ENCODE measurements at regions not wholly inside any gene's neighbourhood (a gene's known extent, or its start where the extent isn't known, plus 50 kb on each side); places are given as distances from the start of the nearest gene placed in this dataset.

DNA sequence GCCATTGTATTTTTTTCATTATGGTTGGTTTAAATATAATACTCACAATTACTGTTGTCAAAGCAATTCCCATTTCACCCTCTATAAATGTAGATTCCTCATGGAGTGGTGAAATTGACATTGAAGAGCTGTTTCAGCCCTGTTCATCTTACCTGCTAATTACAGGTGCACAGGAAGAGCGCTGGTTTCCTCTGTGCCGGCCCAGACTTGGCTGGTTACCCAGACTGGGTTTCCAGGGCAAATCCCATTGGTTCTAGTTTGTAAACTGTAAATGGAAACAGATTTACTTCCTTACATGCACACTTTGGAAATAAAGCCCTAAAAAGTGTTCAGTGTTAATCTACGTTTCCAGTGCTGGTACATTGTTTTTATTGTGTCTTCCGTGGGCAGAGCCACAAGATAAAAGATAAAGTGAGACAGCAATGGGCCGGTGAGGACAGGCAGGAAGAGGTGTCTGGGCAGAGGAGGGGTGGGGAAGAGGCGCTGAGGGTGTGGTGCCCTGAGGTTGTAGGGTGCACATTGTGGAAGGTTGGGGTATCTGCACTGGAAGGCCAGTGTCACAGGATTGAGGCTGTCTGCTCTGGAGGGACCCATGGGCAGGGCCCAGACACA, 71.6 kb upstream of the ZPBP start:
- ChIA-PET POLR2A (no interaction called here), CTCF (ENCODE audit: low intra/inter-chr PET ratio, low total read pairs) (no interaction called here)
- no peak for ATAC-seq
- TF ChIP-seq ZNF691 (CRISPR knock-in tag; IDR thresholded peaks at IDR 0.05; ENCODE audit: borderline replicate concordance, low read depth) (no peak), NFYB (CRISPR knock-in tag; IDR thresholded peaks at IDR 0.05) (no peak), CREM (IDR thresholded peaks at IDR 0.05) (no peak), CREM (CRISPR knock-in tag; IDR thresholded peaks at IDR 0.05) (no peak), SNRNP70 (IDR thresholded peaks at IDR 0.05; ENCODE audit: low read depth, low read length) (no peak), HIC2 (CRISPR knock-in tag; IDR thresholded peaks at IDR 0.05; ENCODE audit: low read depth) (no peak), FOXP1 (IDR thresholded peaks at IDR 0.05) (no peak), FOXP1 (CRISPR knock-in tag; IDR thresholded peaks at IDR 0.05) (no peak), FLYWCH1 (CRISPR knock-in tag; IDR thresholded peaks at IDR 0.05) (no peak), SRSF9 (IDR thresholded peaks at IDR 0.05; ENCODE audit: borderline replicate concordance, insufficient read depth, low read depth, low read length, poor library complexity, severe bottlenecking) (no peak), U2AF1 (optimal IDR thresholded peaks at IDR 0.05; ENCODE audit: low read depth, low read length) (no peak), PHF8 (CRISPR knock-in tag; IDR thresholded peaks at IDR 0.05) (no peak), ZNF749 (CRISPR knock-in tag; IDR thresholded peaks at IDR 0.05; ENCODE audit: borderline replicate concordance) (no peak), TOE1 (CRISPR knock-in tag; IDR thresholded peaks at IDR 0.05) (no peak), ASH2L (IDR thresholded peaks at IDR 0.05; ENCODE audit: insufficient read length, low read depth, low read length) (no peak), ZNF484 (CRISPR knock-in tag; IDR thresholded peaks at IDR 0.05; ENCODE audit: borderline replicate concordance, low read depth) (no peak), SNAPC2 (CRISPR knock-in tag; IDR thresholded peaks at IDR 0.05) (no peak), ZNF136 (CRISPR knock-in tag; IDR thresholded peaks at IDR 0.05; ENCODE audit: low read depth) (no peak), CHD4 (IDR thresholded peaks at IDR 0.05; ENCODE audit: borderline replicate concordance, low read length) (no peak), ZNF264 (CRISPR knock-in tag; IDR thresholded peaks at IDR 0.05) (no peak)
- TF ChIP-seq, protein P1, sequence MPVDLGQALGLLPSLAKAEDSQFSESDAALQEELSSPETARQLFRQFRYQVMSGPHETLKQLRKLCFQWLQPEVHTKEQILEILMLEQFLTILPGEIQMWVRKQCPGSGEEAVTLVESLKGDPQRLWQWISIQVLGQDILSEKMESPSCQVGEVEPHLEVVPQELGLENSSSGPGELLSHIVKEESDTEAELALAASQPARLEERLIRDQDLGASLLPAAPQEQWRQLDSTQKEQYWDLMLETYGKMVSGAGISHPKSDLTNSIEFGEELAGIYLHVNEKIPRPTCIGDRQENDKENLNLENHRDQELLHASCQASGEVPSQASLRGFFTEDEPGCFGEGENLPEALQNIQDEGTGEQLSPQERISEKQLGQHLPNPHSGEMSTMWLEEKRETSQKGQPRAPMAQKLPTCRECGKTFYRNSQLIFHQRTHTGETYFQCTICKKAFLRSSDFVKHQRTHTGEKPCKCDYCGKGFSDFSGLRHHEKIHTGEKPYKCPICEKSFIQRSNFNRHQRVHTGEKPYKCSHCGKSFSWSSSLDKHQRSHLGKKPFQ (CRISPR knock-in tag; IDR thresholded peaks at IDR 0.05; ENCODE audit: insufficient replicate concordance), result no peak
- 9% methylated on average over 6 of the region's 6 CpGs for WGBS (ENCODE audit: low lambda C conversion rate)
- in situ Hi-C loops (cut with HindIII; ENCODE audit: extremely low pct_ligation_motif_present, low pct_unique_long_range_greater_than_20kb) (no loop called here), intact Hi-C loops (cut with micrococcal nuclease; ENCODE audit: unreplicated experiment) (no loop called here)
- Histone ChIP-seq H3K9me3 (ENCODE audit: low read length) (no peaks in the 10 kb centered on the region), H3K27ac (ENCODE audit: extremely low read length, insufficient read depth, low read length) (no peak overlapping the region), H3K79me2 (ENCODE audit: insufficient read depth, low read length) (no peaks in the 10 kb centered on the region), H2AFZ (ENCODE audit: low read length) (no peak overlapping the region), H3K4me1 (ENCODE audit: insufficient read depth, low read length) (no peaks in the 10 kb centered on the region), H3K4me2 (ENCODE audit: low read depth, low read length) (no peak overlapping the region), H3K27me3 (ENCODE audit: control insufficient read depth in 1 of 2, insufficient read depth in 2 of 2, low read length in 2 of 2) (peaks cover 0 to 9% of the 10 kb centered on the region in 2 experiments; a peak in 2 of 5 replicates), H3K4me3 (replicated peaks in 1 of 3; ENCODE audit: insufficient read depth in 1 of 3, low read depth in 2 of 3, low read length in 3 of 3) (no peak overlapping the region), H3K36me3 (replicated peaks in 1 of 2; ENCODE audit: control insufficient read depth in 1 of 2, insufficient read depth in 2 of 2, low read length in 2 of 2) (no peaks in the 10 kb centered on the region), H3K9ac (ENCODE audit: insufficient read depth, low read depth, low read length) (no peak overlapping the region), H4K20me1 (ENCODE audit: insufficient read depth, low read length) (no peaks in the 10 kb centered on the region)
- no peak for DNase-seq (ENCODE audit: low spot score)
- BruUV-seq (replicated peaks), result no TSS peak
- no peak for FAIRE-seq
